ENCODE measurements at regions not wholly inside any gene's neighbourhood (a gene's known extent, or its start where the extent isn't known, plus 50 kb on each side); places are given as distances from the start of the nearest gene placed in this dataset.

DNA sequence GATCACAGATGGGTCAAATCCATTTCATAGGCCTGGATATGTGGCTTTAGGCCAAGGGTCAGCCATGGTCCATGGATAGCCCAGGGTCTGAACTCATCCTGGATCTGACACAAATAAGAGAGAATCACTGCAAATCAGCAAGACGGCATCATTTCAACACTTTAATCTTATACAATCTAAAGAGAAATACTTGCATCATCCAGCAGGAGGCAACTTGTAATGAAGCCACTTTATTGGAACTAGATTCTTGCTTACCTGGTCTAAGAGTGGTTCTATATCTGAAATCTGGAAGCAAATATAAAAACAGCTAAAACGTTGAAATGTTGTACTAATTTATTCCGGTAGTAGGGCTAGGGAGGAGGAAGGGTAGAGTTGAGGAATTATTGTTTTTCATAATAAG, 870.1 kb downstream of the JRKL start:
- H3K4me3 Mint-ChIP-seq, result no peak overlapping the region
- no peaks in the 10 kb centered on the region for H3K9me3 ChIP-seq (ENCODE audit: control insufficient read depth, low read depth, low read length)
- H2BK15ac ChIP-seq (ENCODE audit: low read depth, low read length), result no peak overlapping the region
- H3K27me3 ChIP-seq (ENCODE audit: insufficient read depth, low read length), result no peaks in the 10 kb centered on the region
- no peak overlapping the region for H3K27ac Mint-ChIP-seq
- no peak for DNase-seq
- no peak overlapping the region for H3K14ac ChIP-seq (ENCODE audit: insufficient read depth, low read length)
- H3K4me1 ChIP-seq (ENCODE audit: insufficient read depth, low read length), result no peaks in the 10 kb centered on the region
- H2BK12ac ChIP-seq (ENCODE audit: insufficient read length, low read depth, low read length), result no peak overlapping the region
- no peak overlapping the region for H2AK5ac ChIP-seq (ENCODE audit: insufficient read length, low read length)
- H3K23ac ChIP-seq (ENCODE audit: insufficient read length, low read depth, low read length), result no peak overlapping the region
- no peak overlapping the region for H4K8ac ChIP-seq (replicated peaks; ENCODE audit: insufficient read length, low read depth, low read length)
- H2BK5ac ChIP-seq (ENCODE audit: insufficient read length, low read length), result no peak overlapping the region
- no peak overlapping the region for H2AFZ ChIP-seq (ENCODE audit: low read length)
- no peak overlapping the region for H3K18ac ChIP-seq (ENCODE audit: insufficient read length, low read depth, low read length)
- no peak overlapping the region for H4K5ac ChIP-seq (ENCODE audit: insufficient read length, low read depth, low read length)
- no peaks in the 10 kb centered on the region for H3K79me2 ChIP-seq (ENCODE audit: insufficient read depth, low read length)
- H3K4me2 ChIP-seq (ENCODE audit: insufficient read depth, insufficient read length, low read length), result no peak overlapping the region
- no peak overlapping the region for H3K27ac ChIP-seq (ENCODE audit: insufficient read length, low read depth, low read length)
- H4K20me1 ChIP-seq (ENCODE audit: control insufficient read depth, insufficient read depth, insufficient read length), result no peaks in the 10 kb centered on the region
- no peak overlapping the region for H3T11ph ChIP-seq (ENCODE audit: low read length)
- no peaks in the 10 kb centered on the region for H3K79me1 ChIP-seq (ENCODE audit: insufficient read depth, low read depth, low read length, poor library complexity, severe bottlenecking)
- H3K36me3 Mint-ChIP-seq (ENCODE audit: insufficient read depth in 1 of 3, low read depth in 3 of 3), result no peaks in the 10 kb centered on the region; a peak in 1 of 7 replicates
- H3K56ac ChIP-seq (ENCODE audit: insufficient read length, low read depth, low read length), result no peak overlapping the region
- TF ChIP-seq, protein P1, sequence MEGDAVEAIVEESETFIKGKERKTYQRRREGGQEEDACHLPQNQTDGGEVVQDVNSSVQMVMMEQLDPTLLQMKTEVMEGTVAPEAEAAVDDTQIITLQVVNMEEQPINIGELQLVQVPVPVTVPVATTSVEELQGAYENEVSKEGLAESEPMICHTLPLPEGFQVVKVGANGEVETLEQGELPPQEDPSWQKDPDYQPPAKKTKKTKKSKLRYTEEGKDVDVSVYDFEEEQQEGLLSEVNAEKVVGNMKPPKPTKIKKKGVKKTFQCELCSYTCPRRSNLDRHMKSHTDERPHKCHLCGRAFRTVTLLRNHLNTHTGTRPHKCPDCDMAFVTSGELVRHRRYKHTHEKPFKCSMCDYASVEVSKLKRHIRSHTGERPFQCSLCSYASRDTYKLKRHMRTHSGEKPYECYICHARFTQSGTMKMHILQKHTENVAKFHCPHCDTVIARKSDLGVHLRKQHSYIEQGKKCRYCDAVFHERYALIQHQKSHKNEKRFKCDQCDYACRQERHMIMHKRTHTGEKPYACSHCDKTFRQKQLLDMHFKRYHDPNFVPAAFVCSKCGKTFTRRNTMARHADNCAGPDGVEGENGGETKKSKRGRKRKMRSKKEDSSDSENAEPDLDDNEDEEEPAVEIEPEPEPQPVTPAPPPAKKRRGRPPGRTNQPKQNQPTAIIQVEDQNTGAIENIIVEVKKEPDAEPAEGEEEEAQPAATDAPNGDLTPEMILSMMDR (conservative IDR thresholded peaks at IDR 0.05), result peak; percentile 43; the same call in 2 of the 3 replicates
- no peaks in the 10 kb centered on the region for H3K9me3 Mint-ChIP-seq
- H3K4ac ChIP-seq (ENCODE audit: low read depth, low read length), result no peak overlapping the region
- no peaks in the 10 kb centered on the region for H3K23me2 ChIP-seq (ENCODE audit: insufficient read length, low read depth, low read length, poor library complexity, severe bottlenecking)
- H3K27me3 Mint-ChIP-seq (ENCODE audit: low read depth), result no peaks in the 10 kb centered on the region
- no peaks in the 10 kb centered on the region for H3K4me1 Mint-ChIP-seq
- H4K91ac ChIP-seq (ENCODE audit: insufficient read length, low read depth, low read length), result no peak overlapping the region
- WGBS (ENCODE audit: extremely low coverage, insufficient read length, low lambda C conversion rate), result no CpG with 5 or more reads among the region's 3 CpGs
- no peak overlapping the region for H2BK20ac ChIP-seq (ENCODE audit: low read depth, low read length, poor library complexity, severe bottlenecking)
- no peak overlapping the region for H3K9ac ChIP-seq (ENCODE audit: extremely low read depth, insufficient read length, low read length)
- no peak overlapping the region for H2BK120ac ChIP-seq (ENCODE audit: low read depth, low read length, poor library complexity, severe bottlenecking)
